ENCODE measurements at regions not wholly inside any gene's neighbourhood (a gene's known extent, or its start where the extent isn't known, plus 50 kb on each side); places are given as distances from the start of the nearest gene placed in this dataset.
"Not testable (repeated sequence)": the region's sequence is repeated elsewhere in the genome, so short reads cannot be mapped to it uniquely, and the experiment has no call there.

GRCh38 chr5:42090162-42090561 lies 165.1 kb downstream of the FBXO4 start:
- no peak for DNase-seq (ENCODE audit: low read depth)
- no peak overlapping the region for H3K4me3 ChIP-seq (ENCODE audit: low read depth, low read length)
- TF ChIP-seq POLR2A (IDR thresholded peaks at IDR 0.05; ENCODE audit: extremely low read depth, insufficient read length) (no peak), MAX (IDR thresholded peaks at IDR 0.05; ENCODE audit: low read depth, low read length) (no peak)
- TF ChIP-seq, protein P1, sequence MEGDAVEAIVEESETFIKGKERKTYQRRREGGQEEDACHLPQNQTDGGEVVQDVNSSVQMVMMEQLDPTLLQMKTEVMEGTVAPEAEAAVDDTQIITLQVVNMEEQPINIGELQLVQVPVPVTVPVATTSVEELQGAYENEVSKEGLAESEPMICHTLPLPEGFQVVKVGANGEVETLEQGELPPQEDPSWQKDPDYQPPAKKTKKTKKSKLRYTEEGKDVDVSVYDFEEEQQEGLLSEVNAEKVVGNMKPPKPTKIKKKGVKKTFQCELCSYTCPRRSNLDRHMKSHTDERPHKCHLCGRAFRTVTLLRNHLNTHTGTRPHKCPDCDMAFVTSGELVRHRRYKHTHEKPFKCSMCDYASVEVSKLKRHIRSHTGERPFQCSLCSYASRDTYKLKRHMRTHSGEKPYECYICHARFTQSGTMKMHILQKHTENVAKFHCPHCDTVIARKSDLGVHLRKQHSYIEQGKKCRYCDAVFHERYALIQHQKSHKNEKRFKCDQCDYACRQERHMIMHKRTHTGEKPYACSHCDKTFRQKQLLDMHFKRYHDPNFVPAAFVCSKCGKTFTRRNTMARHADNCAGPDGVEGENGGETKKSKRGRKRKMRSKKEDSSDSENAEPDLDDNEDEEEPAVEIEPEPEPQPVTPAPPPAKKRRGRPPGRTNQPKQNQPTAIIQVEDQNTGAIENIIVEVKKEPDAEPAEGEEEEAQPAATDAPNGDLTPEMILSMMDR (IDR thresholded peaks at IDR 0.05; ENCODE audit: low read depth, low read length): no peak

GRCh38 chr5:42099846-42100245 lies 174.8 kb downstream of the FBXO4 start:
- not testable (repeated sequence) for DNase-seq (ENCODE audit: low read depth); H3K4me3 ChIP-seq (ENCODE audit: low read depth, low read length)

DNA sequence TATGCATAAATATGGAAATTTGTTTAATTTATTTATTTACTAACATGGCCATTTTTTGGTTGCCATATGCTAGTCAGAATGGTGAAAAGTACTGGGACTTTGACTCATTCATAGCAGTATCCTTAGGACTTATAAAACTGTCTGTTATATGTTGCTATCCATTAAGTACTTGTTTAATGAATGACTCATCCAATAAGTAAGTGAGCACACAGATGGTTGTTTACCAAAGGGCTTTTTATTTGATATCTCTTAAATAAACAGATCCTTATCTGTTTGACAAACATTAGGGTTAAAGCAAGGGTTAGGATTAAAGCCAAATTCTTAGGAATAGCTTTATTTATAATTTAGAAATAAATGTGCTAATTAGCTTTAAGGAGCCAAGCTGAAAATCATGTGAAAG lies 183.4 kb downstream of the FBXO4 start:
- DNase-seq (ENCODE audit: low read depth): no peak
- TF ChIP-seq, protein P1 (IDR thresholded peaks at IDR 0.05; ENCODE audit: low read depth, low read length): no peak
- TF ChIP-seq MAX (IDR thresholded peaks at IDR 0.05; ENCODE audit: low read depth, low read length): no peak
- TF ChIP-seq MYC (IDR thresholded peaks at IDR 0.05; ENCODE audit: low read depth, low read length): no peak
- no peak for TF ChIP-seq POLR2A (IDR thresholded peaks at IDR 0.05; ENCODE audit: extremely low read depth, insufficient read length)
- H3K4me3 ChIP-seq (ENCODE audit: low read depth, low read length): no peak overlapping the region

GRCh38 chr5:42109006-42109572 lies 184.0 kb downstream of the FBXO4 start:
- DNase-seq (ENCODE audit: low read depth): no peak
- TF ChIP-seq POLR2A (IDR thresholded peaks at IDR 0.05; ENCODE audit: extremely low read depth, insufficient read length) (no peak), MYC (IDR thresholded peaks at IDR 0.05; ENCODE audit: low read depth, low read length) (no peak), MAX (IDR thresholded peaks at IDR 0.05; ENCODE audit: low read depth, low read length) (no peak)
- TF ChIP-seq, protein P1 (IDR thresholded peaks at IDR 0.05; ENCODE audit: low read depth, low read length): no peak
- H3K4me3 ChIP-seq (ENCODE audit: low read depth, low read length): no peak overlapping the region

- not testable (repeated sequence) for DNase-seq (ENCODE audit: low read depth); H3K4me3 ChIP-seq (ENCODE audit: low read depth, low read length)
Observed at GRCh38 chr5:42115721-42116120, 190.6 kb downstream of the FBXO4 start.

DNA sequence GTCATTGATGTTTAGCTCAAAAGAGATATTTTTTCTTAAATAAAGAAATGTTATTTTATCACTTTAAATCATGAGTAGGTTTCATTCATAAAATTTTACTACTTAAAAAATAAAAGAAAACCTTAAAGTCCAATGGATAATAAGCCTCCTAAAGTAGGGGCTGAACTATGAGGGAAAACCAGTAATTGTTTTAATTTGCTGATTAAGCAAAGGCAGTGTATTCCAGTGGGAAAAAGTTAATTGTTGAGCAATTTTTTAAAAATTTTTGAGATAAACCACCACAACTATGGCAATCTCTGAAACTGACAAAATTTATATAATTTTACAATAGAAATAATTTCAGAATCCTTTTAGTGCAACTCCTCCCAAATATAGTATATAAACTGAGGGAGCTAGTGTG lies 195.0 kb downstream of the FBXO4 start:
- H3K4me3 ChIP-seq (ENCODE audit: low read depth, low read length): no peak overlapping the region
- TF ChIP-seq POLR2A (IDR thresholded peaks at IDR 0.05; ENCODE audit: extremely low read depth, insufficient read length) (no peak), MAX (IDR thresholded peaks at IDR 0.05; ENCODE audit: low read depth, low read length) (no peak), MYC (IDR thresholded peaks at IDR 0.05; ENCODE audit: low read depth, low read length) (no peak)
- TF ChIP-seq, protein P1 (IDR thresholded peaks at IDR 0.05; ENCODE audit: low read depth, low read length): no peak
- no peak for DNase-seq (ENCODE audit: low read depth)

GRCh38 chr5:42121401-42121800 lies 196.3 kb downstream of the FBXO4 start:
- TF ChIP-seq, protein P1 (IDR thresholded peaks at IDR 0.05; ENCODE audit: low read depth, low read length): no peak
- no peak for TF ChIP-seq POLR2A (IDR thresholded peaks at IDR 0.05; ENCODE audit: extremely low read depth, insufficient read length)
- TF ChIP-seq MAX (IDR thresholded peaks at IDR 0.05; ENCODE audit: low read depth, low read length): no peak
- TF ChIP-seq MYC (IDR thresholded peaks at IDR 0.05; ENCODE audit: low read depth, low read length): no peak
- no peak for DNase-seq (ENCODE audit: low read depth)
- H3K4me3 ChIP-seq (ENCODE audit: low read depth, low read length): no peak overlapping the region

All from NB4 (cell line).